Lower lobe of right lung (tissue), 2 donors: ENCODE measurements at regions not wholly inside any gene's neighbourhood (a gene's known extent, or its start where the extent isn't known, plus 50 kb on each side); places are given as distances from the start of the nearest gene placed in this dataset.

Experiments used
- ATAC-seq, 2 donors: fragments of 200-7000 bp; cut with Tn5 transposase; one replicate each; pipeline ENCODE4 v1.9.1; 2020 to 2022; ENCODE audit warnings: mild to moderate bottlenecking in 2 of 2, moderate library complexity in 2 of 2
- DNase-seq: peaks from one replicate; pipeline ENCODE4 v3.0.0-alpha.2; 2020
- H3K27ac ChIP-seq: fragments of 200-600 bp; one replicate; pipeline ENCODE4 v1.8.0; 2022
- H3K27me3 ChIP-seq: fragments of 200-600 bp; one replicate; pipeline ENCODE4 v1.8.0; 2022; ENCODE audit warnings: low read depth
- H3K36me3 ChIP-seq: fragments of 200-600 bp; one replicate; pipeline ENCODE4 v1.8.0; 2022; ENCODE audit warnings: mild to moderate bottlenecking
- H3K4me1 ChIP-seq: fragments of 200-600 bp; one replicate; pipeline ENCODE4 v1.8.0; 2022
- H3K4me3 ChIP-seq: fragments of 200-600 bp; one replicate; pipeline ENCODE4 v1.8.0; 2022; ENCODE audit warnings: mild to moderate bottlenecking
- H3K9me3 ChIP-seq: fragments of 200-600 bp; one replicate; pipeline ENCODE4 v1.8.0; 2022
- intact Hi-C: fragments of 100-400 bp; cut with DNase I; formaldehyde crosslinking; loops from one replicate; pipeline ENCODE4 v1.11.0; 2022
- TF ChIP-seq, protein P1 (sequence below): fragments of 200-600 bp; IDR thresholded peaks from one replicate; pipeline ENCODE4 v1.8.0; 2022; ENCODE audit warnings: antibody characterized with exemption, mild to moderate bottlenecking
- donor health status: DM: no; HTN: yes; CAD: no; lungs with severe emphysema.

DNA sequence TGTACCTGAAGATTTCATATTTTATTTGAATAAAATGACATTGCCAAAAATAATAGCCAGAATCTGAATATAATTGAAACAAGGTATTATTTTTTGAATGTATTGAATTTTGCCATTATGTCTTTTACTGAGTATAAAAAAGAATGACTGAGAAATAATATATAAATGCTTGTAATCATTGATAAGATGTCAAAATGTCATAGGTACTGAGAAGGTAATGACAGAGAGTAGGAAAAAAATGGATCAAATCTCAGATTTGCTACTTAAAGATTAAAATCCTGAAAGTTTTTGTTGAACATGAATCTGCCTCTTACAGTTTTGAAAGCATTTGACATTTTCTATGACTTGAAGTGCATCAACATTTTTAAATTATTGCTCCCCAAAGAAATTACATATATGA is 1069.9 kb upstream of the ADGRL4 start:
- no peak for DNase-seq
- Histone ChIP-seq H3K27me3 (no peaks in the 10 kb centered on the region), H3K36me3 (no peaks in the 10 kb centered on the region), H3K4me1 (no peaks in the 10 kb centered on the region), H3K27ac (no peak overlapping the region), H3K4me3 (no peak overlapping the region), H3K9me3 (no peaks in the 10 kb centered on the region)
- no peak for ATAC-seq
- intact Hi-C loops = no loop called here
- TF ChIP-seq, protein P1, sequence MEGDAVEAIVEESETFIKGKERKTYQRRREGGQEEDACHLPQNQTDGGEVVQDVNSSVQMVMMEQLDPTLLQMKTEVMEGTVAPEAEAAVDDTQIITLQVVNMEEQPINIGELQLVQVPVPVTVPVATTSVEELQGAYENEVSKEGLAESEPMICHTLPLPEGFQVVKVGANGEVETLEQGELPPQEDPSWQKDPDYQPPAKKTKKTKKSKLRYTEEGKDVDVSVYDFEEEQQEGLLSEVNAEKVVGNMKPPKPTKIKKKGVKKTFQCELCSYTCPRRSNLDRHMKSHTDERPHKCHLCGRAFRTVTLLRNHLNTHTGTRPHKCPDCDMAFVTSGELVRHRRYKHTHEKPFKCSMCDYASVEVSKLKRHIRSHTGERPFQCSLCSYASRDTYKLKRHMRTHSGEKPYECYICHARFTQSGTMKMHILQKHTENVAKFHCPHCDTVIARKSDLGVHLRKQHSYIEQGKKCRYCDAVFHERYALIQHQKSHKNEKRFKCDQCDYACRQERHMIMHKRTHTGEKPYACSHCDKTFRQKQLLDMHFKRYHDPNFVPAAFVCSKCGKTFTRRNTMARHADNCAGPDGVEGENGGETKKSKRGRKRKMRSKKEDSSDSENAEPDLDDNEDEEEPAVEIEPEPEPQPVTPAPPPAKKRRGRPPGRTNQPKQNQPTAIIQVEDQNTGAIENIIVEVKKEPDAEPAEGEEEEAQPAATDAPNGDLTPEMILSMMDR = no peak

DNA sequence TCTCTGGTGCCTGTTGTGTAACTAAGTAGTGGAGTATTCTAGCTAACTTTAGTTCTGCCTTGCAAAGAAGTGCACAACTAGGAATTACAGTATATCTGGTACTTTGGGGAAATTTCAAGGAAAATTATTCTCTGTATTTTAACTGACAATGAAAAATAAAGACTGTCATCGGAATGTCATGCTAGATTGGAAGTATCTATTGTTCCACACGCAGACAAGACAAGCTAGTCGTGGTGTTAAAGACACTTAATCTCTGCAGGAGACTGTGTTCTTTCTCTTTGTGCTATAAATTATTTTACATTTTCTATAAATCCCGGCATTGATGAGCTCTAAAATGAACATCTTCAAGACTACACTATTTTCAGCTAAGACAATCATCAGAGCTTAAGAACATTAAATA is 1068.8 kb upstream of the ADGRL4 start:
- Histone ChIP-seq H3K4me1 (no peaks in the 10 kb centered on the region), H3K27ac (no peak overlapping the region), H3K36me3 (no peaks in the 10 kb centered on the region), H3K4me3 (no peak overlapping the region), H3K27me3 (no peaks in the 10 kb centered on the region), H3K9me3 (no peaks in the 10 kb centered on the region)
- no peak for DNase-seq
- intact Hi-C loops = no loop called here
- TF ChIP-seq, protein P1 = no peak
- no peak for ATAC-seq

DNA sequence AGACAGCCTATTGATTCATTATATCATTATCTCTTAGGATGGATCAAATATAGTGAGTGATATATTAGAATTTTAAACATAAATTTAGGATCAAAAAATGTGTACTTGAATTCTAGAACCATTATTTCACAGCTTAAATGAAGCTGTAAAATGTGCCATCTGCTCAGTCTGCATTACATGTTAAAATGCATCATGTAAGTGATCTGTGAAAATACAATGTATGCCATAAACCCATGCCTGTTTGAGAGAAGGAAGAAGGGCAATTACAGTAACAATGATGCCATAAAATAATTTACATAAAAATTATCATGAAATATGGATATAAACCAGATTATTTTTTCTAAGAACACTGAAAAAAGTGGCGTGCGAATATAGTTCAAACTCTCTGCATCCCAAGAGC is 1066.0 kb upstream of the ADGRL4 start:
- Histone ChIP-seq H3K9me3 (no peaks in the 10 kb centered on the region), H3K36me3 (no peaks in the 10 kb centered on the region), H3K4me1 (no peaks in the 10 kb centered on the region), H3K27ac (no peak overlapping the region), H3K27me3 (no peaks in the 10 kb centered on the region), H3K4me3 (no peak overlapping the region)
- TF ChIP-seq, protein P1 = no peak
- ATAC-seq = no peak
- intact Hi-C loops = no loop called here
- no peak for DNase-seq

DNA sequence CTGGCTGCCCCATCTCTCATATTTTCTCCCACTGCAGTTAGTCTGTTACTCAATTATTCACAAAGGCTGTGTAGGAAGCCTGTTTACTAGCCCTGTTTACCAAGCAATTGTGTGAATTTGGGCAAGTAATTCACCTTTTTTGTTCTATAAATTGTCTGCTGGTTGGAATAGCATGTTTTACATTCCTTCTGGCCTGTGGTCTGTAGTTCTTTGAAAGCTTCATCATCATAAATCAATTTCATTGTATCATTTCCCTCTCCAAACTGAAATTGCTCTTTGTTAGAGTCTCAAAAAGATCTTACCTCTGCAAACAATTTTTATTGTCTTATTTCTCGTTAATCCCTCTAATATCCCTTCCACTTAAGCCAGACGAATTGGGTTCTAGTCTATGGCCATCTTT is 1059.5 kb upstream of the ADGRL4 start:
- Histone ChIP-seq H3K9me3 (no peaks in the 10 kb centered on the region), H3K4me3 (no peak overlapping the region), H3K36me3 (no peaks in the 10 kb centered on the region), H3K27ac (no peak overlapping the region), H3K4me1 (no peaks in the 10 kb centered on the region), H3K27me3 (no peaks in the 10 kb centered on the region)
- TF ChIP-seq, protein P1 = no peak
- ATAC-seq = no peak
- intact Hi-C loops = no loop called here
- DNase-seq = no peak

DNA sequence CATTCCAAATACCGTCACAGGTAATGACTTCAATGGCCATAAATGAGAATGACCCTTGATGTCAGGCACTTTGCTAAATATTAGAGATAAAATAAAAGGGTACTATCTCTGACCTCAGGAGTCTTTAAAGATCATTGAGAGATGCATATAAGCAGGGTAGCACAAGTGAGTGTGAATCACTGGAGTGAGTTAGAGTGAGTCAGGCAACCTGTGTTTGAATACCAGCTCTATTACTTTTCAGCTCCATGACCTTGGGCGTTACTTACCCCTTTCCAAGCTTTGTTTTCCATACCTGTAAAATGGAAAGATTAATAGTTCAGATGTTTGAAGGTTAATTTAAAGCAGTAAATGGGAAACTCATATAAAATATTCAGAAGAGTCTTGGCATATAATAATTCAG is 1058.0 kb upstream of the ADGRL4 start:
- H3K36me3 ChIP-seq = no peaks in the 10 kb centered on the region
- H3K9me3 ChIP-seq = no peaks in the 10 kb centered on the region
- DNase-seq (no peak), ATAC-seq (no peak)
- no peaks in the 10 kb centered on the region for H3K27me3 ChIP-seq
- intact Hi-C loops = no loop called here
- no peak overlapping the region for H3K27ac ChIP-seq
- TF ChIP-seq, protein P1 = no peak
- no peak overlapping the region for H3K4me3 ChIP-seq
- no peaks in the 10 kb centered on the region for H3K4me1 ChIP-seq

DNA sequence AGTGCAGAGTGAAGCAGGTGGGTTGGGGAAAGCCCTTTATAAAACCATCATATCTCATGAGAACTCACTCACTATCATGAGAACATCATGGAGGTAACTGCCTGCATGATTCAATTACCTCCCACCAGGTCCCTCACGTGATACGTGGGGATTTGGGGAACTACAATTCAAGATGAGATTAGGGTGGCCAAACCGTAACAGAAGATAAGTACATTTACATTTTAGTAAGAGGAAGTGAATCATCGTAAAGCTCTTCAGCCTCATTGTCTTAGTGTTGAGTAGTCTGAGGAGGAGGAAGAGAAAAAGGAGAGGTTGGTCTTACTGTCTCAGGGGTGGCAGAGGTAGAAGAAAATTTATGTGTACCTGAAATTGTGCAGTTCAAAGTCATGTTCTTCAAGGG is 1053.4 kb upstream of the ADGRL4 start:
- no peaks in the 10 kb centered on the region for H3K36me3 ChIP-seq
- no peaks in the 10 kb centered on the region for H3K9me3 ChIP-seq
- TF ChIP-seq, protein P1 = no peak
- no peaks in the 10 kb centered on the region for H3K4me1 ChIP-seq
- no peak overlapping the region for H3K4me3 ChIP-seq
- no peak overlapping the region for H3K27ac ChIP-seq
- ATAC-seq = no peak
- intact Hi-C loops = no loop called here
- no peak for DNase-seq
- H3K27me3 ChIP-seq = no peaks in the 10 kb centered on the region
